IMR-90 (cell line): ENCODE measurements at regions not wholly inside any gene's neighbourhood (a gene's known extent, or its start where the extent isn't known, plus 50 kb on each side); places are given as distances from the start of the nearest gene placed in this dataset.

Experiments
- ATAC-seq: fragments of 200-7000 bp; cut with Tn5 transposase; 2 replicates; pipeline ENCODE4 v1.9.1; 2020; ENCODE audit warnings: low read depth, mild to moderate bottlenecking, moderate library complexity
- BruUV-seq: library from RNA; stranded (reverse); fragments of 400-500 nt; replicated peaks from 2 replicates; lab custom pipeline; 2021; lab: Mats Ljungman, UMichigan
- CTCF ChIA-PET: fragments of 300-600 bp; formaldehyde crosslinking; extraction: SDS; loops from one replicate; lab custom pipeline; 2021; ENCODE audit warnings: antibody characterized with exemption; lab: Yijun Ruan, JAX
- POLR2A ChIA-PET: fragments of 300-600 bp; sonication (Branson Sonifier 250); formaldehyde crosslinking; loops from one replicate; lab custom pipeline; 2022; ENCODE audit warnings: antibody characterized with exemption; ENCODE audit not compliant: unreplicated experiment; lab: Charles Lee
- DNase-seq: peaks from one replicate; pipeline ENCODE4 v3.0.0; 2013
- H2AFZ ChIP-seq: replicated peaks from 2 replicates; pipeline ENCODE3; 2013; ENCODE audit warnings: low read length, mild to moderate bottlenecking; ENCODE audit not compliant: poor library complexity
- H2AK5ac ChIP-seq: 2 replicates; pipeline ENCODE4 v1.6.1; 2013; ENCODE audit warnings: low read depth, low read length, inconsistent platforms
- H2AK9ac ChIP-seq: replicated peaks from 2 replicates; pipeline ENCODE3; 2013; ENCODE audit warnings: mild to moderate bottlenecking, low read depth, low read length, moderate library complexity; ENCODE audit not compliant: poor library complexity
- H2BK120ac ChIP-seq: 2 replicates; pipeline ENCODE4 v1.6.1; 2013; ENCODE audit warnings: low read depth, low read length, inconsistent platforms
- H2BK15ac ChIP-seq: 3 replicates; pipeline ENCODE4 v1.6.1; 2013; ENCODE audit warnings: low read depth, low read length, inconsistent platforms
- H2BK20ac ChIP-seq: 2 replicates; pipeline ENCODE4 v1.6.1; 2013; ENCODE audit warnings: low read depth, mild to moderate bottlenecking, inconsistent platforms, low read length, moderate library complexity
- H2BK5ac ChIP-seq: 2 replicates; pipeline ENCODE4 v1.6.1; 2013; ENCODE audit warnings: mild to moderate bottlenecking, low read depth, low read length, inconsistent platforms; ENCODE audit not compliant: poor library complexity, severe bottlenecking
- H3K14ac ChIP-seq: replicated peaks from 2 replicates; pipeline ENCODE4 v1.6.1; 2013; ENCODE audit warnings: low read depth, low read length, inconsistent platforms
- H3K18ac ChIP-seq: 2 replicates; pipeline ENCODE4 v1.6.1; 2013; ENCODE audit warnings: low read depth, low read length, control low read depth
- H3K23ac ChIP-seq: 2 replicates; pipeline ENCODE4 v1.6.1; 2013; ENCODE audit warnings: low read depth, low read length, inconsistent platforms
- H3K27ac ChIP-seq: 2 replicates; pipeline ENCODE4 v1.5.1; 2013; ENCODE audit warnings: mild to moderate bottlenecking, control low read depth, low read length; ENCODE audit not compliant: insufficient read depth
- H3K27me3 ChIP-seq: 2 replicates; pipeline ENCODE4 v1.6.1; 2013; ENCODE audit warnings: low read length; ENCODE audit not compliant: control insufficient read depth, insufficient read depth
- H3K36me3 ChIP-seq: 2 replicates; pipeline ENCODE4 v1.6.1; 2013; ENCODE audit warnings: low read length, mixed read lengths; ENCODE audit not compliant: control insufficient read depth, insufficient read depth
- H3K4ac ChIP-seq: 2 replicates; pipeline ENCODE4 v1.6.1; 2013; ENCODE audit warnings: low read depth, low read length, inconsistent platforms
- H3K4me1 ChIP-seq: 2 replicates; pipeline ENCODE4 v1.6.1; 2013; ENCODE audit warnings: low read length, mixed read lengths; ENCODE audit not compliant: control insufficient read depth, insufficient read depth
- H3K4me2 ChIP-seq: 2 replicates; pipeline ENCODE4 v1.6.1; 2013; ENCODE audit warnings: low read depth, mild to moderate bottlenecking, control low read depth, low read length, moderate library complexity
- H3K4me3 ChIP-seq: 2 replicates; pipeline ENCODE4 v1.5.1; 2013; ENCODE audit warnings: low read depth, mild to moderate bottlenecking, control low read depth, low read length, moderate library complexity; ENCODE audit not compliant: insufficient read depth
- H3K56ac ChIP-seq: 2 replicates; pipeline ENCODE4 v1.6.1; 2013; ENCODE audit warnings: low read length, inconsistent platforms; ENCODE audit not compliant: insufficient read depth; ENCODE audit errors: extremely low read depth
- H3K79me1 ChIP-seq, 2 experiments: 2 replicates each; pipeline ENCODE4 v1.6.1; 2013; ENCODE audit warnings: low read length in 2 of 2, inconsistent platforms in 1 of 2, low read depth in 1 of 2
- H3K9ac ChIP-seq: 2 replicates; pipeline ENCODE4 v1.6.1; 2013; ENCODE audit warnings: low read depth, low read length, control low read depth
- H3K9me1 ChIP-seq: 2 replicates; pipeline ENCODE4 v1.6.1; 2013; ENCODE audit warnings: low read length, inconsistent platforms; ENCODE audit not compliant: insufficient read depth
- H3K9me3 ChIP-seq: 2 replicates; pipeline ENCODE4 v1.6.1; 2013; ENCODE audit warnings: low read length; ENCODE audit not compliant: control insufficient read depth, insufficient read depth
- H4K20me1 ChIP-seq: 2 replicates; pipeline ENCODE4 v1.6.1; 2013; ENCODE audit warnings: low read length, inconsistent platforms; ENCODE audit not compliant: insufficient read depth
- H4K5ac ChIP-seq: 2 replicates; pipeline ENCODE4 v1.6.1; 2013; ENCODE audit warnings: mild to moderate bottlenecking, low read depth, low read length, control low read depth
- H4K8ac ChIP-seq, 2 experiments: 2 replicates each; pipeline ENCODE4 v1.6.1; 2013; ENCODE audit warnings: low read depth in 2 of 2, low read length in 2 of 2, control low read depth in 1 of 2, inconsistent platforms in 1 of 2
- H4K91ac ChIP-seq: 2 replicates; pipeline ENCODE4 v1.6.1; 2013; ENCODE audit warnings: low read depth, low read length, inconsistent platforms; ENCODE audit not compliant: insufficient read depth
- BHLHE40 ChIP-seq: fragments of 150-350 bp; IDR thresholded peaks from 2 replicates; pipeline ENCODE4 v1.6.1; 2016; ENCODE audit warnings: mild to moderate bottlenecking, low read depth, low read length
- CEBPB ChIP-seq: IDR thresholded peaks from 2 replicates; pipeline ENCODE4 v1.6.1; 2012; ENCODE audit warnings: low read depth, low read length, improper control_type of control experiment
- CHD1 ChIP-seq: IDR thresholded peaks from 2 replicates; pipeline ENCODE4 v1.6.1; 2012; ENCODE audit warnings: low read depth, low read length, improper control_type of control experiment
- CTCF ChIP-seq: conservative IDR thresholded peaks from 2 replicates; pipeline ENCODE4 v1.5.1; 2012; ENCODE audit warnings: mild to moderate bottlenecking, low read depth, low read length, improper control_type of control experiment
- ELK1 ChIP-seq: fragments of 150-350 bp; IDR thresholded peaks from 2 replicates; pipeline ENCODE4 v1.6.1; 2016; ENCODE audit warnings: low read depth, mild to moderate bottlenecking, low read length, moderate library complexity, borderline replicate concordance
- FOS ChIP-seq: fragments of 150-350 bp; IDR thresholded peaks from 2 replicates; pipeline ENCODE4 v1.6.1; 2016; ENCODE audit warnings: low read depth, low read length
- MAFK ChIP-seq: IDR thresholded peaks from 2 replicates; pipeline ENCODE4 v1.6.1; 2012; ENCODE audit warnings: low read depth, low read length, improper control_type of control experiment
- MAZ ChIP-seq: IDR thresholded peaks from 2 replicates; pipeline ENCODE4 v1.6.1; 2012; ENCODE audit warnings: low read depth, mild to moderate bottlenecking, low read length, improper control_type of control experiment, moderate library complexity, borderline replicate concordance
- MXI1 ChIP-seq: IDR thresholded peaks from 2 replicates; pipeline ENCODE4 v1.6.1; 2012; ENCODE audit warnings: low read depth, mild to moderate bottlenecking, low read length, moderate library complexity, borderline replicate concordance
- NFE2L2 ChIP-seq: fragments of 150-350 bp; IDR thresholded peaks from 2 replicates; pipeline ENCODE4 v1.6.1; 2016; ENCODE audit warnings: low read depth, mild to moderate bottlenecking, low read length
- POLR2A ChIP-seq: IDR thresholded peaks from 2 replicates; pipeline ENCODE4 v1.6.1; 2012; ENCODE audit warnings: mild to moderate bottlenecking, low read depth, low read length
- RAD21 ChIP-seq: IDR thresholded peaks from 2 replicates; pipeline ENCODE4 v1.6.1; 2012; ENCODE audit warnings: low read length, improper control_type of control experiment
- RCOR1 ChIP-seq: IDR thresholded peaks from 2 replicates; pipeline ENCODE4 v1.6.1; 2012; ENCODE audit warnings: mild to moderate bottlenecking, low read length, improper control_type of control experiment; ENCODE audit not compliant: insufficient replicate concordance
- RFX5 ChIP-seq: IDR thresholded peaks from 2 replicates; pipeline ENCODE4 v1.8.0; 2012; ENCODE audit warnings: low read depth, mild to moderate bottlenecking, low read length, moderate library complexity
- SMC3 ChIP-seq: fragments of 150-350 bp; IDR thresholded peaks from 2 replicates; pipeline ENCODE4 v1.6.1; 2016; ENCODE audit warnings: low read depth, mild to moderate bottlenecking, antibody characterized with exemption, low read length, moderate library complexity
- USF2 ChIP-seq: fragments of 150-350 bp; IDR thresholded peaks from 2 replicates; pipeline ENCODE4 v1.6.1; 2017; ENCODE audit warnings: mild to moderate bottlenecking, antibody characterized with exemption, low read length, low read depth
- WGBS, 2 experiments: methylation state at CpG; one replicate each; pipeline versions ENCODE4 v1.1.5 to v1.1.7; 2013; ENCODE audit warnings: missing lambda C conversion rate in 2 of 2; ENCODE audit not compliant: insufficient read length in 1 of 2; ENCODE audit errors: extremely low coverage in 2 of 2; 5-methylcytosine and 5-hydroxymethylcytosine counted together
- dilution Hi-C: fragments of 300-500 bp; cut with HindIII; formaldehyde crosslinking; loops from one replicate; pipeline ENCODE4 v1.14.3; 2018; ENCODE audit warnings: low sequenced_read_pairs; ENCODE audit not compliant: unreplicated experiment
- in situ Hi-C: fragments of 300-500 bp; cut with MboI; formaldehyde crosslinking; loops from 3 replicates; pipeline ENCODE4 v1.14.3; 2019; ENCODE audit warnings: low sequenced_read_pairs, inconsistent platforms, mixed read lengths
- intact Hi-C: fragments of 100-400 bp; cut with micrococcal nuclease; formaldehyde crosslinking; loops from 2 replicates; pipeline ENCODE4 v1.10.0; 2022

GRCh38 chr4:126735294-126736132 is 897.2 kb upstream of the INTU start:
- DNase-seq (no peak), ATAC-seq (no peak)
- in situ Hi-C loops, result no loop called here
- Histone ChIP-seq H3K23ac (no peak overlapping the region), H4K91ac (no peak overlapping the region), H3K4me1 (no peaks in the 10 kb centered on the region), H2BK15ac (no peak overlapping the region; the same call in 2 of the 3 replicates), H2AFZ (no peak overlapping the region), H3K79me1 (no peaks in the 10 kb centered on the region), H3K9ac (no peak overlapping the region), H3K27ac (no peak overlapping the region), H3K14ac (no peak overlapping the region), H3K4me2 (no peak overlapping the region), H2BK120ac (no peak overlapping the region), H3K18ac (no peak overlapping the region), H4K8ac (no peak overlapping the region), H3K4me3 (no peak overlapping the region), H4K20me1 (no peaks in the 10 kb centered on the region), H3K36me3 (no peaks in the 10 kb centered on the region), H3K9me1 (no peaks in the 10 kb centered on the region), H2AK9ac (no peak overlapping the region), H2AK5ac (no peak overlapping the region), H3K27me3 (no peaks in the 10 kb centered on the region), H3K9me3 (no peaks in the 10 kb centered on the region), H2BK20ac (peak overlapping the region; percentile 42; the same call in 1 of the 2 replicates), H2BK5ac (no peak overlapping the region), H4K5ac (no peak overlapping the region), H3K56ac (no peak overlapping the region), H3K4ac (no peak overlapping the region)
- POLR2A ChIA-PET, result no interaction called here
- no CpG with 5 or more reads among the region's 3 CpGs for WGBS, 2 experiments
- CTCF ChIA-PET, result no interaction called here
- dilution Hi-C loops, result no loop called here
- intact Hi-C loops, result no loop called here
- no TSS peak for BruUV-seq
- TF ChIP-seq RCOR1 (no peak), CHD1 (no peak), MAFK (no peak), RFX5 (no peak), POLR2A (no peak), USF2 (no peak), RAD21 (no peak), FOS (no peak), NFE2L2 (no peak), MXI1 (no peak), BHLHE40 (no peak), SMC3 (no peak), CTCF (no peak), ELK1 (no peak), CEBPB (no peak), MAZ (no peak)
